ENCODE measurements at regions not wholly inside any gene's neighbourhood (a gene's known extent, or its start where the extent isn't known, plus 50 kb on each side); places are given as distances from the start of the nearest gene placed in this dataset.

- TF ChIP-seq CTCF (conservative IDR thresholded peaks at IDR 0.05 in 1 of 2, IDR thresholded peaks at IDR 0.05 in 1 of 2; ENCODE audit: low read depth in 1 of 2, low read length in 2 of 2) (no peak), EZH2 (IDR thresholded peaks at IDR 0.05; ENCODE audit: low read length, missing control alignments) (no peak)
These were observed 59.9 kb upstream of the MYCN start for GRCh38 chr2:15880226-15881119.
